ENCODE measurements at regions not wholly inside any gene's neighbourhood (a gene's known extent, or its start where the extent isn't known, plus 50 kb on each side); places are given as distances from the start of the nearest gene placed in this dataset.

DNA sequence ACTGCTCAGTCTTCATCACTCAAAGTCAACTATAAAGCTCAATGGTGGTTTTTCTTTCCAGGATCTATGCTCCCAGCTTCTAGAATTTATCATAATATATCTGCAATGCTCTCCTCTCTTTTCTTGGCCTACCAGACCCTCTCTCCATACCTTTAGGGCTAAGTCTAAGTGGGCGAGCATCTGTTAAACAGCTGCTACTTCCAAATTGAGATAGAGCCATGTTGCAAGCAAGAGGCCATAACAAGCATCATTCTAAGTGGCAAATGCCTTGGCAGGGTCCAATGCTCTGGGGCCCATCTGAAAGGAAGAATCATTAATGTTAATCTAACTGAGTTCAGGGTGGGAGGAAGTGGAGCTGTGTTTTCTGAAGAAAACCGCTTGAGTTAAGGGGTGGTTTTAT, 324.0 kb downstream of the TLR4 start:
- Mint-ChIP-seq H3K4me1 (no peaks in the 10 kb centered on the region), H3K36me3 (ENCODE audit: low read depth) (no peaks in the 10 kb centered on the region), H3K27me3 (ENCODE audit: insufficient read depth) (no peaks in the 10 kb centered on the region), H3K9me3 (peaks cover 3% of the 10 kb centered on the region), H3K27ac (no peak overlapping the region), H3K4me3 (no peak overlapping the region)
- no peaks in the 10 kb centered on the region for H3K36me3 ChIP-seq (ENCODE audit: control insufficient read depth, insufficient read depth, low read length)
- WGBS, 2 experiments (ENCODE audit: insufficient coverage in 1 of 2, insufficient read length in 1 of 2) = 86 to 92% methylated on average over 1 to 2 of the region's 2 CpGs
- no peak for DNase-seq
- no peak overlapping the region for H3K9ac ChIP-seq (ENCODE audit: extremely low read depth, low read length, poor library complexity, severe bottlenecking)
- TF ChIP-seq, protein P1, sequence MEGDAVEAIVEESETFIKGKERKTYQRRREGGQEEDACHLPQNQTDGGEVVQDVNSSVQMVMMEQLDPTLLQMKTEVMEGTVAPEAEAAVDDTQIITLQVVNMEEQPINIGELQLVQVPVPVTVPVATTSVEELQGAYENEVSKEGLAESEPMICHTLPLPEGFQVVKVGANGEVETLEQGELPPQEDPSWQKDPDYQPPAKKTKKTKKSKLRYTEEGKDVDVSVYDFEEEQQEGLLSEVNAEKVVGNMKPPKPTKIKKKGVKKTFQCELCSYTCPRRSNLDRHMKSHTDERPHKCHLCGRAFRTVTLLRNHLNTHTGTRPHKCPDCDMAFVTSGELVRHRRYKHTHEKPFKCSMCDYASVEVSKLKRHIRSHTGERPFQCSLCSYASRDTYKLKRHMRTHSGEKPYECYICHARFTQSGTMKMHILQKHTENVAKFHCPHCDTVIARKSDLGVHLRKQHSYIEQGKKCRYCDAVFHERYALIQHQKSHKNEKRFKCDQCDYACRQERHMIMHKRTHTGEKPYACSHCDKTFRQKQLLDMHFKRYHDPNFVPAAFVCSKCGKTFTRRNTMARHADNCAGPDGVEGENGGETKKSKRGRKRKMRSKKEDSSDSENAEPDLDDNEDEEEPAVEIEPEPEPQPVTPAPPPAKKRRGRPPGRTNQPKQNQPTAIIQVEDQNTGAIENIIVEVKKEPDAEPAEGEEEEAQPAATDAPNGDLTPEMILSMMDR (conservative IDR thresholded peaks at IDR 0.05) = no peak
- H3K9me3 ChIP-seq (ENCODE audit: control insufficient read depth, low read length) = no peaks in the 10 kb centered on the region
- no peaks in the 10 kb centered on the region for H3K27me3 ChIP-seq (ENCODE audit: control insufficient read depth, insufficient read depth, low read length, poor library complexity, severe bottlenecking)
- H3K4me1 ChIP-seq (ENCODE audit: control insufficient read depth, insufficient read depth, low read length) = no peaks in the 10 kb centered on the region
- no peak overlapping the region for H3K27ac ChIP-seq (ENCODE audit: low read depth, low read length)
- no peak overlapping the region for H3K4me3 ChIP-seq (ENCODE audit: low read length)

DNA sequence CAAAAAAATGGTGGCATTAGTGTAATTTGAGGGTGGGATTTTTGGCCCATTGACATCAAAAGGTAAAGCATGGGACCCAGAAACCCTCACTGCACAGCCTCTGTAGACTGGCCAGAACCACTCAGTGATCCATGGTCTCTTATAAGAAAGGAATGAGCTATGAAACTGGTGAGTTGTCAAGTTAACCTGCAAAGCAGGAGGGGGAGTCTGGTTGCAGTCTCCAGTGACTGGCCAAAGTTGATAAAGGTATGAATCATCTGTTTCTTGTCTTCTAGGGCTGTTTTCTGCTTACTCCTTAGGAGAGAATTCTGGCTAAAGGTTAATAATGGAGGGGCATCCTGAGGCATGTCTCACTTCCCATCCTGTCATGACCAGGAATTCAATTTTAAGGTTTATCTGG, 325.2 kb downstream of the TLR4 start:
- Mint-ChIP-seq H3K4me3 (no peak overlapping the region), H3K27ac (no peak overlapping the region), H3K9me3 (peaks cover 3% of the 10 kb centered on the region), H3K27me3 (ENCODE audit: insufficient read depth) (no peaks in the 10 kb centered on the region), H3K36me3 (ENCODE audit: low read depth) (no peaks in the 10 kb centered on the region), H3K4me1 (no peaks in the 10 kb centered on the region)
- Histone ChIP-seq H3K9me3 (ENCODE audit: control insufficient read depth, low read length) (no peaks in the 10 kb centered on the region), H3K4me3 (ENCODE audit: low read length) (no peak overlapping the region), H3K4me1 (ENCODE audit: control insufficient read depth, insufficient read depth, low read length) (no peaks in the 10 kb centered on the region), H3K27me3 (ENCODE audit: control insufficient read depth, insufficient read depth, low read length, poor library complexity, severe bottlenecking) (no peaks in the 10 kb centered on the region), H3K27ac (ENCODE audit: low read depth, low read length) (no peak overlapping the region), H3K9ac (ENCODE audit: extremely low read depth, low read length, poor library complexity, severe bottlenecking) (no peak overlapping the region), H3K36me3 (ENCODE audit: control insufficient read depth, insufficient read depth, low read length) (no peaks in the 10 kb centered on the region)
- TF ChIP-seq, protein P1 (conservative IDR thresholded peaks at IDR 0.05) = no peak
- DNase-seq = no peak

DNA sequence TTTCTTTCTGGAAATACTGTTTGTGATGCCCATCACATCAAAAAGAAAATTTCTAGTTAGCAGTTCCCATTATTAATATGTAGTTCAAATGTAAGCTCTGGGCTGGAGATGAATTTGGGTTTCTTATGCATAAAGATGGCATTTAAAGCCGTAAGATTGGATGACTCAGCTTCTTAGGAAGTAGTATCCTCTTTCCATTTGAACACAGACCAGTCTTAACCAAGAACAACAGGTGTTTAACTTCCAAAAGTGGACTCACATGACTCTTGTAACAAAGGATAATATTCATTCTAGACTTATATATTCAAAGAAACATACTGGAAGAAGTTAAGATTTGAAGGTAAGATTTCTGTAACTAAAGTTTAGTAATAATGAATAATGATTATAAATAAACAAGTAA, 330.5 kb downstream of the TLR4 start:
- Mint-ChIP-seq H3K27me3 (ENCODE audit: insufficient read depth) (no peaks in the 10 kb centered on the region), H3K9me3 (no peaks in the 10 kb centered on the region), H3K4me1 (no peaks in the 10 kb centered on the region), H3K4me3 (no peak overlapping the region), H3K27ac (no peak overlapping the region), H3K36me3 (ENCODE audit: low read depth) (no peaks in the 10 kb centered on the region)
- WGBS, 2 experiments (ENCODE audit: insufficient coverage in 1 of 2, insufficient read length in 1 of 2) = 79% methylated on average over 1 of the region's 1 CpG; no CpG with 5 or more reads in 1 of the 2 experiments
- H3K9ac ChIP-seq (ENCODE audit: extremely low read depth, low read length, poor library complexity, severe bottlenecking) = no peak overlapping the region
- no peaks in the 10 kb centered on the region for H3K27me3 ChIP-seq (ENCODE audit: control insufficient read depth, insufficient read depth, low read length, poor library complexity, severe bottlenecking)
- DNase-seq = no peak
- H3K4me3 ChIP-seq (ENCODE audit: low read length) = no peak overlapping the region
- H3K36me3 ChIP-seq (ENCODE audit: control insufficient read depth, insufficient read depth, low read length) = no peaks in the 10 kb centered on the region
- no peaks in the 10 kb centered on the region for H3K9me3 ChIP-seq (ENCODE audit: control insufficient read depth, low read length)
- H3K27ac ChIP-seq (ENCODE audit: low read depth, low read length) = no peak overlapping the region
- no peaks in the 10 kb centered on the region for H3K4me1 ChIP-seq (ENCODE audit: control insufficient read depth, insufficient read depth, low read length)
- TF ChIP-seq, protein P1 (conservative IDR thresholded peaks at IDR 0.05) = no peak

Measured in endodermal cell (in vitro differentiated cells).